ENCODE measurements at regions not wholly inside any gene's neighbourhood (a gene's known extent, or its start where the extent isn't known, plus 50 kb on each side); places are given as distances from the start of the nearest gene placed in this dataset.

- TF ChIP-seq CTCF (IDR thresholded peaks at IDR 0.05) (no peak), POLR2A (IDR thresholded peaks at IDR 0.05) (no peak)
Observed at GRCh38 chr5:53323943-53324642, 156.3 kb upstream of the FST start.

All from right lobe of liver (tissue), 4 donors.